Spleen (tissue), 7 donors: ENCODE measurements at regions not wholly inside any gene's neighbourhood (a gene's known extent, or its start where the extent isn't known, plus 50 kb on each side); places are given as distances from the start of the nearest gene placed in this dataset.

Experiments
- POLR2A ChIP-seq, 3 donors: fragments of 450-650 bp; IDR thresholded peaks; one replicate each; pipeline ENCODE4 v1.5.1; 2017; ENCODE audit warnings: antibody characterized with exemption in 3 of 3, mild to moderate bottlenecking in 1 of 3
- TF ChIP-seq, protein P1 (sequence below), 11 experiments: fragments of 200-600 bp in 7 of 11; fragments of 450-650 bp in 4 of 11; sonication (generic) in 4 of 11; IDR thresholded peaks in 8 of 11; conservative IDR thresholded peaks in 3 of 11; 1 replicate in 7 of 11; 2 replicates in 4 of 11; pipeline versions ENCODE4 v1.4.0 to v1.8.0; 2016 to 2021; ENCODE audit warnings: antibody characterized with exemption in 11 of 11, inconsistent platforms in 4 of 11, mild to moderate bottlenecking in 1 of 11
- donor health status: DM: no; HTN: no; CAD: no; lungs with moderate emphysema.
- donor health status: DM: no; HTN: no; CAD: no.
- donor health status: DM: no; HTN: no; CAD: no.

DNA sequence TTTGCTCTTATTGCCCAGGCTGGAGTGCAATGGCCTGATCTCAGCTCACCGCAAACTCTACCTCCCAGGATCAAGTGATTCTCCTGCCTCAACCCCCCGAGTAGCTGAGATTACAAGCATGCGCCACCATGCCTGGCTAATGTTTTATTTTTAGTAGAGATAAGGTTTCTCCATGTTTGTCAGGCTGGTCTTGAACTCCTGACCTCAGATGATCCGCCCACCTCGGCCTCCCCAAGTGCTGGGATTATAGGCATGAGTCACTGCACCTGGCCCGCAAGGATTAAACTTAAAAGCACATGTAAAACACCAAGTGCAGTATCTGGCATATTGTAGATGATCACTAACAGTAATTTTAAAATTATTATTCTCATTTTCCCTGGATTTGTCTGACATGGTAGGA is 72.9 kb downstream of the C1QL2 start:
- TF ChIP-seq, protein P1, sequence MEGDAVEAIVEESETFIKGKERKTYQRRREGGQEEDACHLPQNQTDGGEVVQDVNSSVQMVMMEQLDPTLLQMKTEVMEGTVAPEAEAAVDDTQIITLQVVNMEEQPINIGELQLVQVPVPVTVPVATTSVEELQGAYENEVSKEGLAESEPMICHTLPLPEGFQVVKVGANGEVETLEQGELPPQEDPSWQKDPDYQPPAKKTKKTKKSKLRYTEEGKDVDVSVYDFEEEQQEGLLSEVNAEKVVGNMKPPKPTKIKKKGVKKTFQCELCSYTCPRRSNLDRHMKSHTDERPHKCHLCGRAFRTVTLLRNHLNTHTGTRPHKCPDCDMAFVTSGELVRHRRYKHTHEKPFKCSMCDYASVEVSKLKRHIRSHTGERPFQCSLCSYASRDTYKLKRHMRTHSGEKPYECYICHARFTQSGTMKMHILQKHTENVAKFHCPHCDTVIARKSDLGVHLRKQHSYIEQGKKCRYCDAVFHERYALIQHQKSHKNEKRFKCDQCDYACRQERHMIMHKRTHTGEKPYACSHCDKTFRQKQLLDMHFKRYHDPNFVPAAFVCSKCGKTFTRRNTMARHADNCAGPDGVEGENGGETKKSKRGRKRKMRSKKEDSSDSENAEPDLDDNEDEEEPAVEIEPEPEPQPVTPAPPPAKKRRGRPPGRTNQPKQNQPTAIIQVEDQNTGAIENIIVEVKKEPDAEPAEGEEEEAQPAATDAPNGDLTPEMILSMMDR (IDR thresholded peaks at IDR 0.05 in 8 of 11, conservative IDR thresholded peaks at IDR 0.05 in 3 of 11) = no peak
- no peak for TF ChIP-seq POLR2A (IDR thresholded peaks at IDR 0.05)
